ENCODE measurements at regions not wholly inside any gene's neighbourhood (a gene's known extent, or its start where the extent isn't known, plus 50 kb on each side); places are given as distances from the start of the nearest gene placed in this dataset.
"Not testable (repeated sequence)": the region's sequence is repeated elsewhere in the genome, so short reads cannot be mapped to it uniquely, and the experiment has no call there.

DNA sequence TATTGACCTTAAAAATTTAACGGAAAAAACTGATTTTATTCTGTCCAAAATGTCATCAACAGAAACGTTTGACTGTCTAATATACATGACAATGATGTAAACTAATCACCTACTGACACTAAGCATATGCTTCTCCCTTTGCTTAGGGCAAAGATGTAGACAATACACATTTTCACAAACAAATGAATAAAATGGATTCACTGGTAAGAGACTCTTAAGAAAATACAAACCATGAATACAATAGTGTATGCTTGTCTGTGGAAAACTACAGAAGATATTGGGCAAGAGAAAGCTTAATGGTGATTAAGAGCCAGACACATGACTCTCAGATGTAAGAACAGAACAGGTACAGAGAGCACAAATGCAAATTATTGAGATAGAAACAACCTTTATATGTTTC, 1248.7 kb downstream of the FSCB start (continued):
- TF ChIP-seq GABPA (IDR thresholded peaks at IDR 0.05; ENCODE audit: low read depth) (no peak), EP300 (IDR thresholded peaks at IDR 0.05; ENCODE audit: borderline replicate concordance in 1 of 2, low read depth in 1 of 2, low read length in 1 of 2) (no peak)

DNA sequence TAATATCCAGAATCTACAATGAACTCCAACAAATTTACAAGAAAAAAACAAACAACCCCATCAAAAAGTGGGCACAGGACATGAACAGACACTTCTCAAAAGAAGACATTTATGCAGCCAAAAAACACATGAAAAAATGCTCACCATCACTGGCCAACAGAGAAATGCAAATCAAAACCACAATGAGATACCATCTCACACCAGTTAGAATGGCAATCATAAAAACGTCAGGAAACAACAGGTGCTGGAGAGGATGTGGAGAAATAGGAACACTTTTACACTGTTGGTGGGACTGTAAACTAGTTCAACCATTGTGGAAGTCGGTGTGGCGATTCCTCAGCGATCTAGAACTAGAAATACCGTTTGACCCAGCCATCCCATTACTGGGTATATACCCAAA, 1250.1 kb downstream of the FSCB start:
- H3K79me2 ChIP-seq (ENCODE audit: insufficient read depth); H3K27ac ChIP-seq (ENCODE audit: low read depth in 2 of 2, low read length in 1 of 2); H3K27me3 ChIP-seq (ENCODE audit: insufficient read depth); POLR2A ChIA-PET; CTCF ChIA-PET; H3F3A ChIP-seq (replicated peaks; ENCODE audit: insufficient read depth); H3K36me3 ChIP-seq (replicated peaks in 1 of 2; ENCODE audit: control insufficient read depth in 1 of 2, insufficient read depth in 2 of 2, low read length in 1 of 2); DNase-seq; H4K20me1 ChIP-seq (ENCODE audit: insufficient read depth); H3K4me2 ChIP-seq; H3K9ac ChIP-seq; H3K9me2 ChIP-seq; H3K4me3 ChIP-seq (ENCODE audit: low read depth in 2 of 2, low read length in 1 of 2); H3K9me3 ChIP-seq; H2AFZ ChIP-seq (ENCODE audit: low read depth); H3K4me1 ChIP-seq (ENCODE audit: control insufficient read depth in 1 of 2, insufficient read depth in 2 of 2, low read depth in 1 of 2, low read length in 1 of 2): not testable (repeated sequence)
- 5% methylated on average over 5 of the region's 5 CpGs for WGBS (ENCODE audit: low lambda C conversion rate)

DNA sequence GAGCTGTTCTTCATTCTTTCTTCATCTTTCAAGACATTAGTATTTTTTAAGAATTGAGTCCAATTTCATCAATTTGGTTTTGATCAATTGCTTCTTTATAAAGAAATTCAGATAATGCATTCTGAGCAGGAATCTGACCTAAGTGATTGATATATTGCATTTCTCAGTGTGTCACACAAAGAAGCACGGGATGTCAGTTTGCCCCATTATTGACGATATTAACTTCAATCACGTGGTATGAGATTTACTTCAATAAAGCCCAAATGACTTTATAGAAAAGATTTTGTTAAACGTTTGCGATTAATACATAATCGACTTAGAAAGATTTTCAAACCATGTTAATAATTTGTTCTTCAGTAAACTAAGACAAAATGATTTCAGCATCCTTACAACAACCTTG, 1254.2 kb downstream of the FSCB start:
- Histone ChIP-seq H3K4me3 (ENCODE audit: low read depth in 2 of 2, low read length in 1 of 2) (no peak overlapping the region), H3K79me2 (ENCODE audit: insufficient read depth) (no peaks in the 10 kb centered on the region), H3K9me2 (no peaks in the 10 kb centered on the region), H2AFZ (ENCODE audit: low read depth) (no peak overlapping the region), H3K4me2 (no peak overlapping the region), H4K20me1 (ENCODE audit: insufficient read depth) (no peaks in the 10 kb centered on the region), H3F3A (replicated peaks; ENCODE audit: insufficient read depth) (no peaks in the 10 kb centered on the region), H3K27ac (ENCODE audit: low read depth in 2 of 2, low read length in 1 of 2) (no peak overlapping the region), H3K9me3 (no peaks in the 10 kb centered on the region), H3K27me3 (ENCODE audit: insufficient read depth) (no peaks in the 10 kb centered on the region), H3K36me3 (replicated peaks in 1 of 2; ENCODE audit: control insufficient read depth in 1 of 2, insufficient read depth in 2 of 2, low read length in 1 of 2) (no peaks in the 10 kb centered on the region), H3K9ac (no peak overlapping the region), H3K4me1 (ENCODE audit: control insufficient read depth in 1 of 2, insufficient read depth in 2 of 2, low read depth in 1 of 2, low read length in 1 of 2) (no peaks in the 10 kb centered on the region)
- ChIA-PET POLR2A (no interaction called here), CTCF (no interaction called here)
- DNase-seq = no peak
- WGBS (ENCODE audit: low lambda C conversion rate) = 18% methylated on average over 6 of the region's 6 CpGs
- no peak for TF ChIP-seq TCF12 (IDR thresholded peaks at IDR 0.05)
- TF ChIP-seq RCOR1 (IDR thresholded peaks at IDR 0.05; ENCODE audit: low read length) = no peak
- no peak for TF ChIP-seq RFX5 (IDR thresholded peaks at IDR 0.05; ENCODE audit: low read length)
- no peak for TF ChIP-seq YY1 (IDR thresholded peaks at IDR 0.05; ENCODE audit: low read depth)

DNA sequence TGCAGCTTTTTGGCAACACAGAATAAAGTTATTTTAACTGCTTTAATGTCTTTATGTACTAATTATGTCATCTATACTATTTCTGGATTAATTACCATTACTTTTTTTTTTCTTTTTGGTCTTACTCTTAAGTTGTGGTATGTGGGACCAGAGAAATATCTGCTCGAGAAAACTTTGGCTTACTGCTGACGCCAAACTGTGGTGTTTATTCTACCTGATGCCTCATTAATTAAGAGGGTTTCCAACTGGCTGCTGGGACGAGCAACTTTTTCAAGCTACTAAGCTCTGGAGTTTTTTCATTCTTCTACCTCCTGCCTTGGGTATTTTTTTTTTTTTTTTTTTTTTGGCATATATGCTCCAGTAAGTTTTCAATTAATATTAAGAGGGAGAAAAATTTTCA, 1257.5 kb downstream of the FSCB start:
- TF ChIP-seq RFX5 (IDR thresholded peaks at IDR 0.05; ENCODE audit: low read length) (no peak), NRF1 (IDR thresholded peaks at IDR 0.05; ENCODE audit: low read depth, low read length) (no peak), SMC3 (IDR thresholded peaks at IDR 0.05; ENCODE audit: low read depth, low read length) (no peak), EZH2phosphoT487 (IDR thresholded peaks at IDR 0.05; ENCODE audit: borderline replicate concordance, low read depth) (no peak), POLR2AphosphoS5 (IDR thresholded peaks at IDR 0.05; ENCODE audit: low read depth, low read length) (no peak), FOXM1 (IDR thresholded peaks at IDR 0.05; ENCODE audit: low read depth) (no peak)
- TF ChIP-seq, protein P1, sequence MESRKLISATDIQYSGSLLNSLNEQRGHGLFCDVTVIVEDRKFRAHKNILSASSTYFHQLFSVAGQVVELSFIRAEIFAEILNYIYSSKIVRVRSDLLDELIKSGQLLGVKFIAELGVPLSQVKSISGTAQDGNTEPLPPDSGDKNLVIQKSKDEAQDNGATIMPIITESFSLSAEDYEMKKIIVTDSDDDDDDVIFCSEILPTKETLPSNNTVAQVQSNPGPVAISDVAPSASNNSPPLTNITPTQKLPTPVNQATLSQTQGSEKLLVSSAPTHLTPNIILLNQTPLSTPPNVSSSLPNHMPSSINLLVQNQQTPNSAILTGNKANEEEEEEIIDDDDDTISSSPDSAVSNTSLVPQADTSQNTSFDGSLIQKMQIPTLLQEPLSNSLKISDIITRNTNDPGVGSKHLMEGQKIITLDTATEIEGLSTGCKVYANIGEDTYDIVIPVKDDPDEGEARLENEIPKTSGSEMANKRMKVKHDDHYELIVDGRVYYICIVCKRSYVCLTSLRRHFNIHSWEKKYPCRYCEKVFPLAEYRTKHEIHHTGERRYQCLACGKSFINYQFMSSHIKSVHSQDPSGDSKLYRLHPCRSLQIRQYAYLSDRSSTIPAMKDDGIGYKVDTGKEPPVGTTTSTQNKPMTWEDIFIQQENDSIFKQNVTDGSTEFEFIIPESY (IDR thresholded peaks at IDR 0.05; ENCODE audit: borderline replicate concordance, low read depth) = no peak
- no peaks in the 10 kb centered on the region for H3K27me3 ChIP-seq (ENCODE audit: insufficient read depth)
- H3K79me2 ChIP-seq (ENCODE audit: insufficient read depth) = no peaks in the 10 kb centered on the region
- no peak for DNase-seq
- H3K9me3 ChIP-seq = no peaks in the 10 kb centered on the region
- 11% methylated on average over 3 of the region's 3 CpGs for WGBS (ENCODE audit: low lambda C conversion rate)
- ChIA-PET CTCF (no interaction called here), POLR2A (no interaction called here)
- no peak overlapping the region for H3K4me2 ChIP-seq
- no peaks in the 10 kb centered on the region for H4K20me1 ChIP-seq (ENCODE audit: insufficient read depth)
- no peaks in the 10 kb centered on the region for H3F3A ChIP-seq (replicated peaks; ENCODE audit: insufficient read depth)
- no peak overlapping the region for H3K9ac ChIP-seq
- no peak overlapping the region for H3K27ac ChIP-seq (ENCODE audit: low read depth in 2 of 2, low read length in 1 of 2)
- H2AFZ ChIP-seq (ENCODE audit: low read depth) = no peak overlapping the region
- H3K4me1 ChIP-seq (ENCODE audit: control insufficient read depth in 1 of 2, insufficient read depth in 2 of 2, low read depth in 1 of 2, low read length in 1 of 2) = no peaks in the 10 kb centered on the region
- H3K36me3 ChIP-seq (replicated peaks in 1 of 2; ENCODE audit: control insufficient read depth in 1 of 2, insufficient read depth in 2 of 2, low read length in 1 of 2) = no peaks in the 10 kb centered on the region
- H3K9me2 ChIP-seq = no peaks in the 10 kb centered on the region
- H3K4me3 ChIP-seq (ENCODE audit: low read depth in 2 of 2, low read length in 1 of 2) = no peak overlapping the region

Data from SK-N-SH (cell line).